GM12864 (cell line): ENCODE measurements at regions not wholly inside any gene's neighbourhood (a gene's known extent, or its start where the extent isn't known, plus 50 kb on each side); places are given as distances from the start of the nearest gene placed in this dataset.

Experiments used
- DNase-seq: peaks from one replicate; pipeline ENCODE4 v3.0.0-alpha.2; 2011; ENCODE audit warnings: low read depth
- H3K4me3 ChIP-seq: 2 replicates; pipeline ENCODE4 v1.5.1; 2011; ENCODE audit warnings: mild to moderate bottlenecking, low read depth, low read length, control low read depth
- TF ChIP-seq, protein P1 (sequence below): IDR thresholded peaks from 2 replicates; pipeline ENCODE4 v1.5.1; 2011; ENCODE audit warnings: low read depth, mild to moderate bottlenecking, moderate library complexity, low read length, control low read depth, inconsistent platforms; ENCODE audit errors: missing control alignments

DNA sequence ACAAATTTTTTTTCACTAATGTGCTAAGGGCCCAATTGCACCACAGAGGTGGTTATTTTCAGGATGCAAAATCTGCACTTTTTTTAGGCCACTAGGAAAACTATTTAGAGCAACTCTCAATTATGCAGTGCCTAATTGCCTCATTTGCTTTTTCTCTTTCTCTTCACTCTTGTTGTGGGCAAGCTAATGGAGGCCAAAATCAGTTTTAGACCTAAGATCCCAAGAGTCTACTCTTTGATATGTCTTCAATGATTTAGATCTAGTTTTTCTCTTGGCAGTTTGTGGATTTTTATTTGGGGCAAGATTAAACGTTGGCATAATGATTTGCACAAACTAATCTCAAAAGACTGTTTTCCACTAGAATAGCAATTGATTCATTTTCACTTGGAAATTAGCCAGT lies 1996.9 kb downstream of the LRRC4C start:
- H3K4me3 ChIP-seq: no peak overlapping the region
- DNase-seq: no peak
- TF ChIP-seq, protein P1, sequence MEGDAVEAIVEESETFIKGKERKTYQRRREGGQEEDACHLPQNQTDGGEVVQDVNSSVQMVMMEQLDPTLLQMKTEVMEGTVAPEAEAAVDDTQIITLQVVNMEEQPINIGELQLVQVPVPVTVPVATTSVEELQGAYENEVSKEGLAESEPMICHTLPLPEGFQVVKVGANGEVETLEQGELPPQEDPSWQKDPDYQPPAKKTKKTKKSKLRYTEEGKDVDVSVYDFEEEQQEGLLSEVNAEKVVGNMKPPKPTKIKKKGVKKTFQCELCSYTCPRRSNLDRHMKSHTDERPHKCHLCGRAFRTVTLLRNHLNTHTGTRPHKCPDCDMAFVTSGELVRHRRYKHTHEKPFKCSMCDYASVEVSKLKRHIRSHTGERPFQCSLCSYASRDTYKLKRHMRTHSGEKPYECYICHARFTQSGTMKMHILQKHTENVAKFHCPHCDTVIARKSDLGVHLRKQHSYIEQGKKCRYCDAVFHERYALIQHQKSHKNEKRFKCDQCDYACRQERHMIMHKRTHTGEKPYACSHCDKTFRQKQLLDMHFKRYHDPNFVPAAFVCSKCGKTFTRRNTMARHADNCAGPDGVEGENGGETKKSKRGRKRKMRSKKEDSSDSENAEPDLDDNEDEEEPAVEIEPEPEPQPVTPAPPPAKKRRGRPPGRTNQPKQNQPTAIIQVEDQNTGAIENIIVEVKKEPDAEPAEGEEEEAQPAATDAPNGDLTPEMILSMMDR: no peak

DNA sequence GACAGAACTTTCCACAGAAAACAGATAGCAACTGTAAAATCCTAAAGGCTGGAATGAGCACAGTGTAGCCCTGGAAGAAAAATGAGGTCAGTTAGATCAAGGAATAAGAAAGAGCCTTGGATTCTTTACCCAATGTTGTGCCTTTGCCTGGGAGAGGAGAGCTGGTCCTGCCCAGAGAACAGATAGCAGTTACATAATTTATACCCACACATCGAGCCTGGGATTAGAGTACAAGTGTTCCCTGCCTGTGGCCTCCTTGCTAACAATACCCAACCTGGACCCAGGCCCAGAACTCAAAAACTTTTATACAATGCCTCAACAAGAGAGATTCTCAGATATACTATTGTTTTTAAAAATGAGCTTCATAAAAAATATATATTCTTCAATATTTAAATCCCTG lies 1998.4 kb downstream of the LRRC4C start:
- no peak overlapping the region for H3K4me3 ChIP-seq
- DNase-seq: no peak
- TF ChIP-seq, protein P1: no peak

- H3K4me3 ChIP-seq: no peak overlapping the region
- DNase-seq: no peak
- TF ChIP-seq, protein P1: no peak
Measured at GRCh38 chr11:39459606-39460005, 1999.8 kb downstream of the LRRC4C start.

DNA sequence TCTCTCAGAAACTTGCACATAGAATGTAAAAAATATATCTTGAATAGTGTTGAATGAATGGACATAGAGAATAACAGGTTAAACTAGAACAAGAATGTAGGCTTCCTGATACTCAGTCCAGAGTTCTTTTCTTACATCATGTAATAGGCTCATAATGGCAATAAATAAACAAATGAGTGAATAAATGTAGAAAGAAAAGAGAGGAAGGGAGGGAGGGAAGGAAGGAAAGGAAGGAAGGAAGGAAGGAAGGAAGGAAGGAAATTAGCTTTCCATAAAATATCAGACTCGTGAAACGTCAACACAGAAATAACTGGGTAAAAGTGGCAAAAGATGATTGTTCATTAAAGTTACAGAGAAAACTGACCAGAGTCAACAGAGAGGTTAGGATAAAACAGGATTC lies 2001.0 kb downstream of the LRRC4C start:
- no peak overlapping the region for H3K4me3 ChIP-seq
- TF ChIP-seq, protein P1: no peak
- no peak for DNase-seq

- H3K4me3 ChIP-seq: no peak overlapping the region
- TF ChIP-seq, protein P1: no peak
- no peak for DNase-seq
Measured at GRCh38 chr11:39443424-39444022, 2015.9 kb downstream of the LRRC4C start.

- no peak overlapping the region for H3K4me3 ChIP-seq
- TF ChIP-seq, protein P1: no peak
- no peak for DNase-seq
Measured at GRCh38 chr11:39442177-39442576, 2017.3 kb downstream of the LRRC4C start.

DNA sequence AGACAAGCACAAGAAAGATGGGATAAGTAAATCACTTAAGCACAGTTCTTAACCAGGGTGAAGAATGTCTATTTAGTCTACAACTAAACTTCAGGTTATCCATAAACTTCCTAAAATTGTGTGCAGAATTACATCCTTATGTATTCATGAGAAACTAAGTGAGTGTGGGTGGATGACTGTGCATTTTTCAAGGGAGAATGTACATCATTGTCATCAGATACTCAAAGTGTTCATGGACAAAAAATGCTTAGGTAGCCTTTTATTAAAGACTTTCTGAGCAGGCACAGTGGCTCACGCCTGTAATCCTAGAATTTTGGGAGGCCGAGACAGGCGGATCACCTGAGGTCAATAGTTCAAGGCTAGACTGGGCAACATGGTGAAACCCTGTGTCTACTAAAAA lies 2023.8 kb downstream of the LRRC4C start:
- no peak for DNase-seq
- TF ChIP-seq, protein P1: no peak
- no peak overlapping the region for H3K4me3 ChIP-seq
